Pancreas (tissue), 10 donors: ENCODE measurements at regions not wholly inside any gene's neighbourhood (a gene's known extent, or its start where the extent isn't known, plus 50 kb on each side); places are given as distances from the start of the nearest gene placed in this dataset.
A peak's percentile ranks its signal among the peaks of the same experiment; 100 is the strongest.

Experiments
- ATAC-seq, 4 donors: fragments of 200-7000 bp; cut with Tn5 transposase; one replicate each; pipeline versions ENCODE4 v1.8.0 to v1.9.1; 2020; ENCODE audit warnings: mild to moderate bottlenecking in 4 of 4, moderate library complexity in 4 of 4
- DNase-seq, 6 donors: peaks; one replicate each; pipeline ENCODE4 v3.0.0-alpha.2; 2020
- FAIRE-seq: peaks from 2 replicates; lab custom pipeline; 2012; peaks lifted over from hg19 to GRCh38; lab: Jason Lieb, UNC
- H3K27ac ChIP-seq, 4 donors: fragments of 200-600 bp; sonication (generic); 1 replicate in 3 of 4; 2 replicates in 1 of 4; pipeline versions ENCODE4 v1.5.0 to v1.8.0; 2020
- H3K27me3 ChIP-seq, 4 donors: fragments of 200-600 bp; one replicate each; pipeline ENCODE4 v1.8.0; 2021
- H3K36me3 ChIP-seq, 3 donors: fragments of 200-600 bp; sonication (generic) in 1 of 3; one replicate each; pipeline versions ENCODE4 v1.5.0 to v1.8.0; 2020 to 2021
- H3K4me1 ChIP-seq, 3 donors: fragments of 200-600 bp; one replicate each; pipeline ENCODE4 v1.8.0; 2021
- H3K4me3 ChIP-seq, 4 donors: fragments of 200-600 bp; sonication (generic) in 2 of 4; one replicate each; pipeline versions ENCODE4 v1.5.0 to v1.8.0; 2020 to 2021
- H3K9me3 ChIP-seq, 4 donors: fragments of 200-600 bp; one replicate each; pipeline ENCODE4 v1.8.0; 2021
- CTCF ChIP-seq, 4 donors: fragments of 200-600 bp; sonication (generic) in 3 of 4; IDR thresholded peaks; one replicate each; pipeline versions ENCODE4 v1.5.0 to v1.8.0; 2021; ENCODE audit warnings: antibody characterized with exemption in 4 of 4
- WGBS, 2 donors: extraction: QIAGEN DNeasy Blood & Tissue Kit; methylation state at CpG; one replicate each; pipeline ENCODE4 v1.1.7; 2013; 5-methylcytosine and 5-hydroxymethylcytosine counted together
- intact Hi-C, 3 donors: fragments of 100-400 bp; cut with DNase I; formaldehyde crosslinking; loops; one replicate each; pipeline versions ENCODE4 v1.11.1 to v1.14.2; 2022
- donor health status: healthy with polysubstance abuse.
- donor health status: DM: no; HTN: no; CAD: no; lungs with moderate emphysema.
- donor health status: DM: no; HTN: no; CAD: no.
- donor health status: control.
- donor health status: control.
- donor health status: Bipolar disorder and iron deficiency.
- donor health status: DM: yes; HTN: yes; CAD: no.
- donor health status: DM: no; HTN: no; CAD: no.
- donor health status: DM: no; HTN: no; CAD: no.
- donor health status: DM: yes; HTN: yes; CAD: no.

- 66 to 68% methylated on average over 4 of the region's 4 CpGs for WGBS, 2 donors
- FAIRE-seq (no peak), DNase-seq (no peak), ATAC-seq (no peak)
- no peak for TF ChIP-seq CTCF (IDR thresholded peaks at IDR 0.05)
- H3K36me3 ChIP-seq = no peaks in the 10 kb centered on the region
- no peaks in the 10 kb centered on the region for H3K27me3 ChIP-seq
- H3K9me3 ChIP-seq = no peaks in the 10 kb centered on the region
- H3K4me1 ChIP-seq = peaks cover 0 to 6% (median 5%) of the 10 kb centered on the region in 3 donors
- no peak overlapping the region for H3K4me3 ChIP-seq
- H3K27ac ChIP-seq = no peak overlapping the region
- intact Hi-C loops = no loop called here
Measured at GRCh38 chr1:63717511-63718065, 56.2 kb upstream of the ROR1 start.

- peak; percentile 77 to 87 (median 80) for ATAC-seq
Measured at GRCh38 chr1:63718541-63718970, 55.3 kb upstream of the ROR1 start.

GRCh38 chr1:63721531-63722189 lies 52.2 kb upstream of the ROR1 start:
- Histone ChIP-seq H3K4me3 (no peak overlapping the region), H3K27ac (no peak overlapping the region), H3K4me1 (peaks cover 0 to 6% (median 5%) of the 10 kb centered on the region in 3 donors), H3K9me3 (no peaks in the 10 kb centered on the region), H3K36me3 (no peaks in the 10 kb centered on the region), H3K27me3 (no peaks in the 10 kb centered on the region)
- DNase-seq = no peak
- no peak for TF ChIP-seq CTCF (IDR thresholded peaks at IDR 0.05)
- ATAC-seq = peak in 1 of 4 donors; percentile 43
- FAIRE-seq = no peak
- 41 to 46% methylated on average over 3 of the region's 3 CpGs for WGBS, 2 donors
- intact Hi-C loops = no loop called here

More at GRCh38 chr1:63718541-63718970, 55.3 kb upstream of the ROR1 start:
- TF ChIP-seq CTCF (IDR thresholded peaks at IDR 0.05) = no peak
- Histone ChIP-seq H3K36me3 (no peaks in the 10 kb centered on the region), H3K27ac (peak overlapping the region in 2 of 4 donors; percentile 13 to 45), H3K4me1 (peaks cover 0 to 6% (median 5%) of the 10 kb centered on the region in 3 donors), H3K4me3 (no peak overlapping the region), H3K27me3 (no peaks in the 10 kb centered on the region), H3K9me3 (no peaks in the 10 kb centered on the region)
- intact Hi-C loops = no loop called here
- no peak for FAIRE-seq
- DNase-seq = no peak
- WGBS, 2 donors = 46 to 47% methylated on average over 4 of the region's 4 CpGs

GRCh38 chr1:63723602-63724001 lies 50.2 kb upstream of the ROR1 start:
- DNase-seq = no peak
- Histone ChIP-seq H3K9me3 (no peaks in the 10 kb centered on the region), H3K27me3 (no peaks in the 10 kb centered on the region), H3K4me1 (peaks cover 0 to 5% (median 0%) of the 10 kb centered on the region in 3 donors), H3K27ac (no peak overlapping the region), H3K36me3 (no peaks in the 10 kb centered on the region), H3K4me3 (no peak overlapping the region)
- intact Hi-C loops = no loop called here
- FAIRE-seq = no peak
- TF ChIP-seq CTCF (IDR thresholded peaks at IDR 0.05) = no peak
- ATAC-seq = no peak
- WGBS, 2 donors = 52 to 54% methylated on average over 3 of the region's 3 CpGs
